Kidney (tissue), 13 donors: ENCODE measurements at regions not wholly inside any gene's neighbourhood (a gene's known extent, or its start where the extent isn't known, plus 50 kb on each side); places are given as distances from the start of the nearest gene placed in this dataset.

ENCODE experiments used
- DNase-seq, 5 donors: peaks; one replicate each; pipeline ENCODE4 v3.0.0-alpha.2; 2013 to 2020
- FAIRE-seq: peaks from 2 replicates; lab custom pipeline; 2012; peaks lifted over from hg19 to GRCh38; lab: Jason Lieb, UNC
- H3K27ac ChIP-seq, 2 donors: one replicate each; pipeline ENCODE4 v1.7.0; 2013; ENCODE audit warnings: low read depth in 2 of 2, low read length in 2 of 2, inconsistent platforms in 1 of 2
- H3K27me3 ChIP-seq: one replicate; pipeline ENCODE4 v1.7.1; 2013; ENCODE audit warnings: low read length, inconsistent platforms; ENCODE audit not compliant: control insufficient read depth, insufficient read depth
- H3K36me3 ChIP-seq, 3 donors: one replicate each; pipeline versions ENCODE4 v1.7.0 to v1.7.1; 2013; ENCODE audit warnings: low read length in 3 of 3, control low read depth in 1 of 3, inconsistent platforms in 1 of 3; ENCODE audit not compliant: insufficient read depth in 3 of 3, control insufficient read depth in 2 of 3
- H3K4me1 ChIP-seq, 3 donors: one replicate each; pipeline versions ENCODE4 v1.7.0 to v1.7.1; 2013; ENCODE audit warnings: low read length in 3 of 3, inconsistent platforms in 1 of 3, low read depth in 1 of 3; ENCODE audit not compliant: control insufficient read depth in 2 of 3, insufficient read depth in 2 of 3
- H3K4me3 ChIP-seq, 3 donors: one replicate each; pipeline versions ENCODE4 v1.7.0 to v1.8.1; 2013; ENCODE audit warnings: low read length in 3 of 3, control low read depth in 1 of 3, inconsistent platforms in 1 of 3
- H3K9ac ChIP-seq, 3 donors: one replicate each; pipeline versions ENCODE4 v1.7.0 to v1.7.1; 2013; ENCODE audit warnings: low read length in 3 of 3, control low read depth in 1 of 3, inconsistent platforms in 1 of 3
- H3K9me3 ChIP-seq, 3 donors: one replicate each; pipeline versions ENCODE4 v1.7.0 to v1.7.1; 2013; ENCODE audit warnings: low read length in 3 of 3, control low read depth in 1 of 3, inconsistent platforms in 1 of 3; ENCODE audit not compliant: control insufficient read depth in 2 of 3, insufficient read depth in 1 of 3
- CTCF ChIP-seq: IDR thresholded peaks from 3 replicates; pipeline ENCODE4 v1.5.1; 2012; ENCODE audit warnings: mild to moderate bottlenecking, moderate library complexity, borderline replicate concordance; ENCODE audit not compliant: insufficient read depth; ENCODE audit errors: extremely low read depth
- intact Hi-C: fragments of 100-400 bp; cut with DNase I; formaldehyde crosslinking; loops from one replicate; pipeline ENCODE4 v1.11.1; 2022
- donor health status: control.
- donor health status: control.
- donor health status: control.
- donor health status: control.
- donor health status: control.
- donor health status: DM: yes; HTN: yes; CAD: no.
- donor health status: Normal renal cell carcinoma (clear cell type).

DNA sequence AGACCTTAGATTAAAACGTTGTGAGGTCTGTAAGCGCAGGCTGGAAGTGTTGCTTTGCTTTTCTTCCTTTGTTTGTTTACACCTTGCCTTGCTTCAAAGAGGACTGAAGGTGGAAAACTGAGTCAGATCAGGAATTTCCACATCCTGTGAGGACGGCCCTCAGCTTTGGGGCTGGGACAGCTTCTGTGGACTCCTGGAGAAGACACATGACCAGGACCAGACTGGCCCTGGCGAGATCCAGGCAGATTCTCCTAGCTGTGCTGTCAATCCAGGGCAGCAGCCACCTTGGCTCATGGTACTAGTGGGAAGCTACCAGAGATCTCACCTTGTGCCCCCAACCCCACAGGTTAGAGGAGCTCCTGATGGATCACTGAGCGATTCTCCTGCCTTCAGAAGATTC is 1461.9 kb downstream of the TBC1D22A start:
- no peaks in the 10 kb centered on the region for H3K27me3 ChIP-seq
- intact Hi-C loops: no loop called here
- no peak for TF ChIP-seq CTCF
- no peak overlapping the region for H3K9ac ChIP-seq
- no peak overlapping the region for H3K27ac ChIP-seq
- no peak overlapping the region for H3K4me3 ChIP-seq
- no peak for FAIRE-seq
- H3K36me3 ChIP-seq: no peaks in the 10 kb centered on the region
- H3K4me1 ChIP-seq: no peaks in the 10 kb centered on the region
- no peaks in the 10 kb centered on the region for H3K9me3 ChIP-seq
- no peak for DNase-seq

- no peaks in the 10 kb centered on the region for H3K4me1 ChIP-seq
- no peak overlapping the region for H3K9ac ChIP-seq
- H3K9me3 ChIP-seq: no peaks in the 10 kb centered on the region
- no peaks in the 10 kb centered on the region for H3K36me3 ChIP-seq
- H3K27me3 ChIP-seq: no peaks in the 10 kb centered on the region
- FAIRE-seq (no peak), DNase-seq (no peak)
- TF ChIP-seq CTCF: no peak
- intact Hi-C loops: no loop called here
- H3K4me3 ChIP-seq: no peak overlapping the region
- no peak overlapping the region for H3K27ac ChIP-seq
Observed at GRCh38 chr22:48223488-48224190, 1461.2 kb downstream of the TBC1D22A start.

- intact Hi-C loops: no loop called here
- DNase-seq: no peak
- TF ChIP-seq CTCF: no peak
- no peaks in the 10 kb centered on the region for H3K9me3 ChIP-seq
- H3K4me1 ChIP-seq: no peaks in the 10 kb centered on the region
- H3K4me3 ChIP-seq: no peak overlapping the region
- no peak overlapping the region for H3K27ac ChIP-seq
- FAIRE-seq: no peak
- H3K36me3 ChIP-seq: no peaks in the 10 kb centered on the region
- H3K9ac ChIP-seq: no peak overlapping the region
- H3K27me3 ChIP-seq: no peaks in the 10 kb centered on the region
Observed at GRCh38 chr22:48222742-48223487, 1460.5 kb downstream of the TBC1D22A start.
